ENCODE measurements at regions not wholly inside any gene's neighbourhood (a gene's known extent, or its start where the extent isn't known, plus 50 kb on each side); places are given as distances from the start of the nearest gene placed in this dataset.

- Histone ChIP-seq H3K79me2 (ENCODE audit: insufficient read depth, low read length) (no peaks in the 10 kb centered on the region), H3K36me3 (ENCODE audit: insufficient read depth, low read length) (no peaks in the 10 kb centered on the region), H3K27me3 (ENCODE audit: insufficient read depth, low read length) (peaks cover 4% of the 10 kb centered on the region), H3K27ac (ENCODE audit: low read depth, low read length) (no peak overlapping the region), H3K4me2 (ENCODE audit: low read length) (no peak overlapping the region), H3K9me3 (ENCODE audit: insufficient read depth, low read depth, low read length) (no peaks in the 10 kb centered on the region), H3K9ac (ENCODE audit: low read length) (no peak overlapping the region), H3K4me3 (ENCODE audit: insufficient read depth, low read depth, low read length) (no peak overlapping the region), H3K4me1 (ENCODE audit: insufficient read depth, low read length) (no peaks in the 10 kb centered on the region), H4K20me1 (ENCODE audit: insufficient read depth, low read length) (no peaks in the 10 kb centered on the region), H2AFZ (ENCODE audit: low read depth, low read length) (no peak overlapping the region)
- FAIRE-seq (no peak), DNase-seq (ENCODE audit: low read depth) (no peak)
- peaks cover 1% of the 10 kb centered on the region for H3K36me3 Mint-ChIP-seq (ENCODE audit: low read depth, unreplicated experiment)
- H3K27me3 Mint-ChIP-seq (ENCODE audit: low read depth, unreplicated experiment): peaks cover 13% of the 10 kb centered on the region
- H3K9me3 Mint-ChIP-seq (ENCODE audit: unreplicated experiment): no peaks in the 10 kb centered on the region
- no peak overlapping the region for H3K27ac Mint-ChIP-seq (ENCODE audit: unreplicated experiment)
- no peaks in the 10 kb centered on the region for H3K4me1 Mint-ChIP-seq (ENCODE audit: low read depth, unreplicated experiment)
- H3K4me3 Mint-ChIP-seq (ENCODE audit: unreplicated experiment): no peak overlapping the region
- no peak for TF ChIP-seq EZH2 (IDR thresholded peaks at IDR 0.05; ENCODE audit: insufficient read depth, low read length)
- TF ChIP-seq, protein P1, sequence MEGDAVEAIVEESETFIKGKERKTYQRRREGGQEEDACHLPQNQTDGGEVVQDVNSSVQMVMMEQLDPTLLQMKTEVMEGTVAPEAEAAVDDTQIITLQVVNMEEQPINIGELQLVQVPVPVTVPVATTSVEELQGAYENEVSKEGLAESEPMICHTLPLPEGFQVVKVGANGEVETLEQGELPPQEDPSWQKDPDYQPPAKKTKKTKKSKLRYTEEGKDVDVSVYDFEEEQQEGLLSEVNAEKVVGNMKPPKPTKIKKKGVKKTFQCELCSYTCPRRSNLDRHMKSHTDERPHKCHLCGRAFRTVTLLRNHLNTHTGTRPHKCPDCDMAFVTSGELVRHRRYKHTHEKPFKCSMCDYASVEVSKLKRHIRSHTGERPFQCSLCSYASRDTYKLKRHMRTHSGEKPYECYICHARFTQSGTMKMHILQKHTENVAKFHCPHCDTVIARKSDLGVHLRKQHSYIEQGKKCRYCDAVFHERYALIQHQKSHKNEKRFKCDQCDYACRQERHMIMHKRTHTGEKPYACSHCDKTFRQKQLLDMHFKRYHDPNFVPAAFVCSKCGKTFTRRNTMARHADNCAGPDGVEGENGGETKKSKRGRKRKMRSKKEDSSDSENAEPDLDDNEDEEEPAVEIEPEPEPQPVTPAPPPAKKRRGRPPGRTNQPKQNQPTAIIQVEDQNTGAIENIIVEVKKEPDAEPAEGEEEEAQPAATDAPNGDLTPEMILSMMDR (IDR thresholded peaks at IDR 0.05; ENCODE audit: insufficient read depth, low read depth, low read length): no peak
Observed at GRCh38 chr20:60074276-60074675, 116.1 kb downstream of the CDH26 start.

GRCh38 chr20:60078351-60079250, 120.4 kb downstream of the CDH26 start:
- H3K27ac Mint-ChIP-seq (ENCODE audit: unreplicated experiment): no peak overlapping the region

More at GRCh38 chr20:60078351-60079250, 120.4 kb downstream of the CDH26 start:
- H3K4me1 Mint-ChIP-seq (ENCODE audit: low read depth, unreplicated experiment): no peaks in the 10 kb centered on the region
- no peaks in the 10 kb centered on the region for H3K9me3 Mint-ChIP-seq (ENCODE audit: unreplicated experiment)
- H3K4me1 ChIP-seq (ENCODE audit: insufficient read depth, low read length): no peaks in the 10 kb centered on the region
- no peak for FAIRE-seq
- H3K27me3 Mint-ChIP-seq (ENCODE audit: low read depth, unreplicated experiment): peaks cover 22% of the 10 kb centered on the region
- H3K9ac ChIP-seq (ENCODE audit: low read length): no peak overlapping the region
- H2AFZ ChIP-seq (ENCODE audit: low read depth, low read length): no peak overlapping the region
- H3K27ac ChIP-seq (ENCODE audit: low read depth, low read length): no peak overlapping the region
- no peaks in the 10 kb centered on the region for H4K20me1 ChIP-seq (ENCODE audit: insufficient read depth, low read length)
- TF ChIP-seq, protein P1 (IDR thresholded peaks at IDR 0.05; ENCODE audit: insufficient read depth, low read depth, low read length): no peak
- TF ChIP-seq EZH2 (IDR thresholded peaks at IDR 0.05; ENCODE audit: insufficient read depth, low read length): no peak
- no peak overlapping the region for H3K4me3 ChIP-seq (ENCODE audit: insufficient read depth, low read depth, low read length)
- H3K9me3 ChIP-seq (ENCODE audit: insufficient read depth, low read depth, low read length): no peaks in the 10 kb centered on the region
- no peak overlapping the region for H3K4me3 Mint-ChIP-seq (ENCODE audit: unreplicated experiment)
- H3K27me3 ChIP-seq (ENCODE audit: insufficient read depth, low read length): peaks cover 3% of the 10 kb centered on the region
- no peaks in the 10 kb centered on the region for H3K36me3 ChIP-seq (ENCODE audit: insufficient read depth, low read length)
- H3K36me3 Mint-ChIP-seq (ENCODE audit: low read depth, unreplicated experiment): peaks cover 1% of the 10 kb centered on the region
- H3K79me2 ChIP-seq (ENCODE audit: insufficient read depth, low read length): no peaks in the 10 kb centered on the region
- H3K4me2 ChIP-seq (ENCODE audit: low read length): no peak overlapping the region
- DNase-seq (ENCODE audit: low read depth): no peak

All from astrocyte (in vitro differentiated cells and primary cell).